Epidermal melanocyte (primary cell): ENCODE measurements at regions not wholly inside any gene's neighbourhood (a gene's known extent, or its start where the extent isn't known, plus 50 kb on each side); places are given as distances from the start of the nearest gene placed in this dataset.

Experiments
- DNase-seq: peaks from one replicate; pipeline ENCODE4 v3.0.0; 2011; ENCODE audit warnings: low spot score; ENCODE audit not compliant: insufficient read length

GRCh38 chr1:30410153-30410851 lies 313.1 kb downstream of the MATN1 start:
- DNase-seq: no peak

- DNase-seq: no peak
Measured at GRCh38 chr1:30409476-30410152, 313.8 kb downstream of the MATN1 start.

GRCh38 chr1:30407865-30408580 lies 315.4 kb downstream of the MATN1 start:
- DNase-seq: no peak

GRCh38 chr1:30406996-30407864 lies 316.2 kb downstream of the MATN1 start:
- no peak for DNase-seq

- DNase-seq: no peak
Measured at GRCh38 chr1:30405631-30406212, 317.7 kb downstream of the MATN1 start.

- no peak for DNase-seq
Measured at GRCh38 chr1:30405081-30405480, 318.3 kb downstream of the MATN1 start.

GRCh38 chr1:30404341-30404740 lies 319.0 kb downstream of the MATN1 start:
- no peak for DNase-seq

GRCh38 chr1:30403726-30404125 lies 319.7 kb downstream of the MATN1 start:
- no peak for DNase-seq

- DNase-seq: no peak
Measured at GRCh38 chr1:30403061-30403645, 320.2 kb downstream of the MATN1 start.

GRCh38 chr1:30402031-30402430 lies 321.4 kb downstream of the MATN1 start:
- no peak for DNase-seq

GRCh38 chr1:30400507-30400906 lies 322.9 kb downstream of the MATN1 start:
- no peak for DNase-seq

- DNase-seq: no peak
Measured at GRCh38 chr1:30399026-30399425, 324.4 kb downstream of the MATN1 start.

GRCh38 chr1:30397576-30397975 lies 325.8 kb downstream of the MATN1 start:
- DNase-seq: no peak

- no peak for DNase-seq
Measured at GRCh38 chr1:30395631-30396030, 327.8 kb downstream of the MATN1 start.

GRCh38 chr1:30388386-30388785 lies 335.0 kb downstream of the MATN1 start:
- DNase-seq: no peak

- no peak for DNase-seq
Measured at GRCh38 chr1:30386156-30386926, 337.0 kb downstream of the MATN1 start.

GRCh38 chr1:30385246-30385995 lies 338.0 kb downstream of the MATN1 start:
- no peak for DNase-seq

- DNase-seq: no peak
Measured at GRCh38 chr1:30384286-30385245, 338.8 kb downstream of the MATN1 start.
